A549 (cell line): ENCODE measurements at regions not wholly inside any gene's neighbourhood (a gene's known extent, or its start where the extent isn't known, plus 50 kb on each side); places are given as distances from the start of the nearest gene placed in this dataset.

ENCODE experiments used
- CBX8 ChIP-seq: fragments of 200-600 bp; sonication (generic); IDR thresholded peaks from 2 replicates; pipeline ENCODE4 v1.6.1; 2016
- CEBPB ChIP-seq, 2 experiments: fragments of >200 bp in 1 of 2; sonication (Bioruptor Twin) in 1 of 2; formaldehyde crosslinking in 1 of 2; IDR thresholded peaks; 2 replicates each; pipeline ENCODE4 v1.6.1; 2012 to 2016
- CTCF ChIP-seq: fragments of >200 bp; sonication (Bioruptor Twin); formaldehyde crosslinking; IDR thresholded peaks from 3 replicates; pipeline ENCODE4 v1.5.1; 2016
- E2F6 ChIP-seq: IDR thresholded peaks from 2 replicates; pipeline ENCODE4 v1.6.1; 2012; ENCODE audit warnings: low read depth, borderline replicate concordance
- KDM5A ChIP-seq: fragments of 200-600 bp; sonication (generic); IDR thresholded peaks from 2 replicates; pipeline ENCODE4 v1.6.1; 2016; ENCODE audit warnings: antibody characterized with exemption, mild to moderate bottlenecking
- MAFK ChIP-seq: fragments of 450-650 bp; IDR thresholded peaks from 2 replicates; pipeline ENCODE4 v1.6.1; 2014; ENCODE audit not compliant: partially characterized antibody
- MAZ ChIP-seq: fragments of 150-350 bp; IDR thresholded peaks from 2 replicates; pipeline ENCODE4 v1.6.1; 2014; ENCODE audit warnings: antibody characterized with exemption, low read depth, low read length, borderline replicate concordance
- NFE2L2 ChIP-seq: fragments of 150-350 bp; conservative IDR thresholded peaks from 2 replicates; pipeline ENCODE4 v1.6.1; 2014; ENCODE audit warnings: low read length
- POLR2A ChIP-seq: IDR thresholded peaks from 2 replicates; pipeline ENCODE4 v1.6.1; 2012; ENCODE audit warnings: mild to moderate bottlenecking, low read length
- TFCP2L1 ChIP-seq: fragments of 250-450 bp; sonication (Bioruptor Pico); IDR thresholded peaks from 2 replicates; pipeline ENCODE4 v1.5.0; 2021; ENCODE audit warnings: mild to moderate bottlenecking

- no peak for TF ChIP-seq CTCF
- no peak for TF ChIP-seq KDM5A
- no peak for TF ChIP-seq TFCP2L1 (CRISPR knock-in tag)
- TF ChIP-seq MAFK: no peak
- no peak for TF ChIP-seq POLR2A
- TF ChIP-seq NFE2L2: no peak
- no peak for TF ChIP-seq MAZ
- TF ChIP-seq CEBPB (IDR thresholded peaks at IDR 0.05): no peak
- no peak for TF ChIP-seq E2F6
- no peak for TF ChIP-seq CBX8
Measured at GRCh38 chr17:12530161-12530560, 135.5 kb upstream of the MYOCD start.
